Vagina (tissue), 2 donors: ENCODE measurements at regions not wholly inside any gene's neighbourhood (a gene's known extent, or its start where the extent isn't known, plus 50 kb on each side); places are given as distances from the start of the nearest gene placed in this dataset.

Experiments
- CTCF ChIP-seq, 3 experiments: fragments of 450-650 bp in 2 of 3; fragments of 200-600 bp in 1 of 3; sonication (generic) in 1 of 3; IDR thresholded peaks; one replicate each; pipeline ENCODE4 v1.5.1; 2017 to 2019; ENCODE audit warnings: antibody characterized with exemption in 3 of 3, mild to moderate bottlenecking in 2 of 3, moderate library complexity in 2 of 3
- POLR2A ChIP-seq, 2 donors: fragments of 450-650 bp; IDR thresholded peaks; one replicate each; pipeline ENCODE4 v1.6.1; 2017; ENCODE audit warnings: antibody characterized with exemption in 2 of 2, mild to moderate bottlenecking in 2 of 2, moderate library complexity in 2 of 2

- TF ChIP-seq CTCF (IDR thresholded peaks at IDR 0.05) (no peak), POLR2A (IDR thresholded peaks at IDR 0.05) (no peak)
Observed at GRCh38 chr13:52929846-52930245, 81.4 kb upstream of the PCDH8 start.
